ENCODE measurements at regions not wholly inside any gene's neighbourhood (a gene's known extent, or its start where the extent isn't known, plus 50 kb on each side); places are given as distances from the start of the nearest gene placed in this dataset.

GRCh38 chr17:62187681-62188080 is 122.6 kb upstream of the MED13 start:
- H3K4me3 ChIP-seq (ENCODE audit: low read length), result no peak overlapping the region
- DNase-seq (ENCODE audit: low read depth), result peak; percentile 92
- TF ChIP-seq CTCF (conservative IDR thresholded peaks at IDR 0.05; ENCODE audit: low read depth, low read length), result no peak

- no peak for DNase-seq (ENCODE audit: low read depth)
- no peak overlapping the region for H3K4me3 ChIP-seq (ENCODE audit: low read length)
- no peak for TF ChIP-seq CTCF (conservative IDR thresholded peaks at IDR 0.05; ENCODE audit: low read depth, low read length)
These were observed 121.8 kb upstream of the MED13 start for GRCh38 chr17:62186841-62187240.

- no peak for TF ChIP-seq CTCF (conservative IDR thresholded peaks at IDR 0.05; ENCODE audit: low read depth, low read length)
- no peak for DNase-seq (ENCODE audit: low read depth)
- H3K4me3 ChIP-seq (ENCODE audit: low read length), result no peak overlapping the region
These were observed 115.7 kb upstream of the MED13 start for GRCh38 chr17:62180772-62181171.

GRCh38 chr17:62179525-62180161 is 114.6 kb upstream of the MED13 start:
- TF ChIP-seq CTCF (conservative IDR thresholded peaks at IDR 0.05; ENCODE audit: low read depth, low read length), result peak; percentile 18
- no peak overlapping the region for H3K4me3 ChIP-seq (ENCODE audit: low read length)
- peak; percentile 43 for DNase-seq (ENCODE audit: low read depth)

GRCh38 chr17:62178579-62178978 is 113.5 kb upstream of the MED13 start:
- peak; percentile 29 for DNase-seq (ENCODE audit: low read depth)
- H3K4me3 ChIP-seq (ENCODE audit: low read length), result no peak overlapping the region
- no peak for TF ChIP-seq CTCF (conservative IDR thresholded peaks at IDR 0.05; ENCODE audit: low read depth, low read length)

- TF ChIP-seq CTCF (conservative IDR thresholded peaks at IDR 0.05; ENCODE audit: low read depth, low read length), result no peak
- DNase-seq (ENCODE audit: low read depth), result no peak
These were observed 107.6 kb upstream of the MED13 start for GRCh38 chr17:62172492-62173291.

GRCh38 chr17:62167076-62167475 is 102.0 kb upstream of the MED13 start:
- H3K4me3 ChIP-seq (ENCODE audit: low read length), result no peak overlapping the region
- DNase-seq (ENCODE audit: low read depth), result no peak
- TF ChIP-seq CTCF (conservative IDR thresholded peaks at IDR 0.05; ENCODE audit: low read depth, low read length), result no peak

More at GRCh38 chr17:62172492-62173291, 107.6 kb upstream of the MED13 start:
- no peak overlapping the region for H3K4me3 ChIP-seq (ENCODE audit: low read length)

All from retinal pigment epithelial cell (primary cell).